Keratinocyte (primary cell): ENCODE measurements at regions not wholly inside any gene's neighbourhood (a gene's known extent, or its start where the extent isn't known, plus 50 kb on each side); places are given as distances from the start of the nearest gene placed in this dataset.
"Not testable (repeated sequence)": the region's sequence is repeated elsewhere in the genome, so short reads cannot be mapped to it uniquely, and the experiment has no call there.

Experiments used
- CTCF ChIP-seq, 3 experiments: IDR thresholded peaks in 1 of 3; conservative IDR thresholded peaks in 1 of 3; optimal IDR thresholded peaks in 1 of 3; 2 replicates in 2 of 3; 3 replicates in 1 of 3; pipeline versions ENCODE3 to v1.5.1; 2011; ENCODE audit warnings: low read length in 3 of 3, mild to moderate bottlenecking in 3 of 3, moderate library complexity in 2 of 3, control low read depth in 1 of 3, inconsistent platforms in 1 of 3; ENCODE audit not compliant: insufficient read depth in 2 of 3; ENCODE audit errors: extremely low read depth in 1 of 3
- EZH2 ChIP-seq: IDR thresholded peaks from one replicate; pipeline ENCODE4 v1.6.1; 2012; ENCODE audit warnings: inconsistent platforms, mild to moderate bottlenecking, low read length, moderate library complexity

- not testable (repeated sequence) for TF ChIP-seq CTCF (optimal IDR thresholded peaks at IDR 0.05 in 1 of 3, IDR thresholded peaks at IDR 0.05 in 1 of 3, conservative IDR thresholded peaks at IDR 0.05 in 1 of 3; ENCODE audit: extremely low read depth in 1 of 3, insufficient read depth in 2 of 3, low read length in 3 of 3); EZH2
These were observed 137.3 kb upstream of the ZNF469 start for GRCh38 chr16:88245241-88246081.
